ENCODE measurements at regions not wholly inside any gene's neighbourhood (a gene's known extent, or its start where the extent isn't known, plus 50 kb on each side); places are given as distances from the start of the nearest gene placed in this dataset.

DNA sequence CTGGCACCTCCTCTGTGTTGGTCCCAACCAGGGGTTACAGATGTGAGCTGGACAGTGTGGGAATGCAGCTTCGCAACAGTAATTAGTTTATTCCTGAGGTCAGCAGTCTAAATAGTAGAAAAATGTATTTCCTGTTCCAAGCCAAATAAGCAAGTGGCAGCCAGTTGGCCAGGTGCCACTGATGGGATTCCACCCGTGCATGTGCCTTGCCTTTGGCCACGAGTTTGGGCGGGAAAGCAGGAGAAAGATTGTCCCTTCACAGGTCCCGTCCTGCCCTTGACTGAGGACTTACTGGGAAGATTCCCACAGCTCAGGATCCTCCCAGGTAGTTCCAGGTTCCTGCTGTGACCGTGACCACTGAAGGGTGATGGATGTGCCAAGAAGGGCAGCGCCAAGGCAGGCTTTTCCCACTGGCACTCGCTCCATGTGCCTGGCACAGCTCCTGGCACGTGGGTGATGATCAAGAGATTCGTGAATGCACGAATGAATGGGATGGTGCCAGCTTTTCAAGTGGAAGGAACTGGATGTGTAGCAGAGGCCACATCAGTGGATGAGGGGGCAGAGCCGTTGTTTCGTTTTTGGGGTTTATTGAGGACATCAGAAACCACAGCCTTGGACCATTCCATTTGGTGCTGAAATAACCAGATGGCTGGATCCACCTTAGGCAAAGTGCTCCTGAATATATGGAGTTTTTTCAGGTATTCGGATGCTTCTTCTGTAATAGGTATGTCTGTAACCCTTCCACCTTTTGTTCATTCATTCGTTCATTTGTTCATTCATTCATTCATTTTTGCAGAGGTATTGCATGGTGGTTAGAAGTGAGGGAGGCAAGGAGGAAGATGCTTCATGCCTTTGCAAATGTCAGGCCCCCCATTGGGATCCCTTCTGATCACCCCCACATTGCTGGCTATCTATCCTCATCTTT is 62.4 kb upstream of the WNT4 start:
- TF ChIP-seq POLR2AphosphoS5 (IDR thresholded peaks at IDR 0.05; ENCODE audit: borderline replicate concordance, low read depth, low read length) = no peak
- TF ChIP-seq EZH2 (IDR thresholded peaks at IDR 0.05) = no peak
